Astrocyte (in vitro differentiated cells and primary cell): ENCODE measurements at regions not wholly inside any gene's neighbourhood (a gene's known extent, or its start where the extent isn't known, plus 50 kb on each side); places are given as distances from the start of the nearest gene placed in this dataset.
"Not testable (repeated sequence)": the region's sequence is repeated elsewhere in the genome, so short reads cannot be mapped to it uniquely, and the experiment has no call there.

ENCODE experiments used
- DNase-seq: peaks from one replicate; pipeline ENCODE4 v3.0.0-alpha.2; 2010; ENCODE audit warnings: low read depth
- FAIRE-seq: peaks from 2 replicates; lab custom pipeline; 2011; peaks lifted over from hg19 to GRCh38; lab: Jason Lieb, UNC
- H2AFZ ChIP-seq: 2 replicates; pipeline ENCODE4 v1.6.0; 2012; ENCODE audit warnings: low read depth, low read length, inconsistent platforms
- H3K27ac ChIP-seq: 2 replicates; pipeline ENCODE4 v1.5.1; 2011; ENCODE audit warnings: low read depth, low read length, inconsistent platforms
- H3K27me3 ChIP-seq: 2 replicates; pipeline ENCODE4 v1.6.0; 2011; ENCODE audit warnings: low read length, inconsistent platforms; ENCODE audit not compliant: insufficient read depth
- H3K36me3 ChIP-seq: 2 replicates; pipeline ENCODE4 v1.5.1; 2011; ENCODE audit warnings: low read length, inconsistent platforms; ENCODE audit not compliant: insufficient read depth
- H3K4me1 ChIP-seq: 2 replicates; pipeline ENCODE4 v1.5.1; 2011; ENCODE audit warnings: low read length, inconsistent platforms; ENCODE audit not compliant: insufficient read depth
- H3K4me2 ChIP-seq: 2 replicates; pipeline ENCODE4 v1.6.0; 2012; ENCODE audit warnings: low read length, inconsistent platforms
- H3K4me3 ChIP-seq: 2 replicates; pipeline ENCODE4 v1.5.1; 2011; ENCODE audit warnings: low read depth, mild to moderate bottlenecking, low read length, inconsistent platforms; ENCODE audit not compliant: insufficient read depth
- H3K79me2 ChIP-seq: 2 replicates; pipeline ENCODE4 v1.6.0; 2012; ENCODE audit warnings: mild to moderate bottlenecking, low read length, inconsistent platforms; ENCODE audit not compliant: insufficient read depth
- H3K9ac ChIP-seq: 2 replicates; pipeline ENCODE4 v1.6.0; 2012; ENCODE audit warnings: mild to moderate bottlenecking, low read length, inconsistent platforms
- H3K9me3 ChIP-seq: 2 replicates; pipeline ENCODE4 v1.5.1; 2012; ENCODE audit warnings: low read depth, mild to moderate bottlenecking, low read length, inconsistent platforms; ENCODE audit not compliant: insufficient read depth
- H4K20me1 ChIP-seq: 2 replicates; pipeline ENCODE4 v1.6.0; 2012; ENCODE audit warnings: low read length, inconsistent platforms; ENCODE audit not compliant: insufficient read depth
- H3K27ac Mint-ChIP-seq: one replicate; pipeline ENCODE4 v1.8.0; 2021; ENCODE audit warnings: mild to moderate bottlenecking, mixed read lengths; ENCODE audit not compliant: unreplicated experiment
- H3K27me3 Mint-ChIP-seq: one replicate; pipeline ENCODE4 v1.8.0; 2021; ENCODE audit warnings: low read depth, mixed read lengths; ENCODE audit not compliant: unreplicated experiment
- H3K36me3 Mint-ChIP-seq: one replicate; pipeline ENCODE4 v1.8.0; 2021; ENCODE audit warnings: low read depth, mixed read lengths; ENCODE audit not compliant: unreplicated experiment
- H3K4me1 Mint-ChIP-seq: one replicate; pipeline ENCODE4 v1.8.0; 2021; ENCODE audit warnings: low read depth, mixed read lengths; ENCODE audit not compliant: unreplicated experiment
- H3K4me3 Mint-ChIP-seq: one replicate; pipeline ENCODE4 v1.8.0; 2021; ENCODE audit warnings: mild to moderate bottlenecking, moderate library complexity, mixed read lengths; ENCODE audit not compliant: unreplicated experiment
- H3K9me3 Mint-ChIP-seq: one replicate; pipeline ENCODE4 v1.8.0; 2021; ENCODE audit warnings: mild to moderate bottlenecking, mixed read lengths; ENCODE audit not compliant: unreplicated experiment
- CTCF ChIP-seq: IDR thresholded peaks from 2 replicates; pipeline ENCODE4 v1.5.1; 2011; ENCODE audit warnings: low read depth, mild to moderate bottlenecking, inconsistent platforms, low read length, moderate library complexity; ENCODE audit not compliant: insufficient read depth
- EZH2 ChIP-seq: IDR thresholded peaks from 2 replicates; pipeline ENCODE4 v1.6.1; 2012; ENCODE audit warnings: mild to moderate bottlenecking, low read length, inconsistent platforms; ENCODE audit not compliant: insufficient read depth

- no peaks in the 10 kb centered on the region for H3K4me1 ChIP-seq
- H2AFZ ChIP-seq = no peak overlapping the region
- H3K9ac ChIP-seq = no peak overlapping the region
- H3K9me3 ChIP-seq = no peaks in the 10 kb centered on the region
- Mint-ChIP-seq H3K27ac (no peak overlapping the region), H3K9me3 (peaks cover 9% of the 10 kb centered on the region), H3K36me3 (no peaks in the 10 kb centered on the region), H3K4me1 (no peaks in the 10 kb centered on the region), H3K27me3 (peaks cover 59% of the 10 kb centered on the region), H3K4me3 (no peak overlapping the region)
- DNase-seq (no peak), FAIRE-seq (no peak)
- H4K20me1 ChIP-seq = no peaks in the 10 kb centered on the region
- no peaks in the 10 kb centered on the region for H3K36me3 ChIP-seq
- no peak overlapping the region for H3K27ac ChIP-seq
- no peak for TF ChIP-seq EZH2
- no peak for TF ChIP-seq CTCF
- H3K4me2 ChIP-seq = no peak overlapping the region
- no peak overlapping the region for H3K4me3 ChIP-seq
- peaks cover 2% of the 10 kb centered on the region for H3K27me3 ChIP-seq
- no peaks in the 10 kb centered on the region for H3K79me2 ChIP-seq
Measured at GRCh38 chr3:194957743-194958240, 272.1 kb downstream of the FAM43A start.

DNA sequence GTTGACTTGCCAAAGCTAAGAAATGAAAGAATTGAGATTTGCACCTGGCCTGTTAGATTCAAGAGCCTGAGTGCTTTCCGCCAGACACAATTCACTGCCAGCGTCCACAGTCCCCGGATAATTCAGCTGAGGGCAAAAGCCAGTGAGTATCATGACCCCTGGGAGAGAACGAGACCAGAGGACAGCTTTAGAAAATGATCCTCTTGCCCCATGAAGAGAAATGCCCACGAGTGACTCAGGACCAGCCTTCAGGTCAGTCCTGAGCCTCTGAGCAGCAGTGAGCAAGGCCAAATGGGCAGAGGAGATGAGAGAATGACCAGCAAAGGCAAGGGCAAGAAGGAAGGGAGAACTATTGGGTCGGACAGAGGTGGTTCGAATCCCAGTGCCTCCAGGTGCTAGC, 273.5 kb downstream of the FAM43A start:
- Mint-ChIP-seq H3K36me3 (no peaks in the 10 kb centered on the region), H3K27ac (no peak overlapping the region), H3K4me1 (no peaks in the 10 kb centered on the region), H3K9me3 (peaks cover 9% of the 10 kb centered on the region), H3K4me3 (no peak overlapping the region), H3K27me3 (peaks cover 51% of the 10 kb centered on the region)
- H2AFZ ChIP-seq = no peak overlapping the region
- no peaks in the 10 kb centered on the region for H3K79me2 ChIP-seq
- no peaks in the 10 kb centered on the region for H4K20me1 ChIP-seq
- H3K4me2 ChIP-seq = no peak overlapping the region
- H3K9ac ChIP-seq = no peak overlapping the region
- no peak overlapping the region for H3K27ac ChIP-seq
- TF ChIP-seq EZH2 (no peak), CTCF (no peak)
- no peak for DNase-seq
- no peak for FAIRE-seq
- no peaks in the 10 kb centered on the region for H3K9me3 ChIP-seq
- no peak overlapping the region for H3K4me3 ChIP-seq
- no peaks in the 10 kb centered on the region for H3K36me3 ChIP-seq
- no peaks in the 10 kb centered on the region for H3K4me1 ChIP-seq
- H3K27me3 ChIP-seq = peaks cover 2% of the 10 kb centered on the region

- not testable (repeated sequence) for H3K4me1 Mint-ChIP-seq, H3K27ac Mint-ChIP-seq, DNase-seq, H3K27ac ChIP-seq, H3K4me1 ChIP-seq, H3K79me2 ChIP-seq, H4K20me1 ChIP-seq, H3K27me3 ChIP-seq, H2AFZ ChIP-seq, H3K4me3 ChIP-seq, H3K9me3 ChIP-seq, H3K9me3 Mint-ChIP-seq, H3K36me3 ChIP-seq, H3K36me3 Mint-ChIP-seq, H3K4me3 Mint-ChIP-seq, FAIRE-seq, H3K4me2 ChIP-seq, H3K9ac ChIP-seq
- H3K27me3 Mint-ChIP-seq = peaks cover 51% of the 10 kb centered on the region
Measured at GRCh38 chr3:194959666-194960065, 274.0 kb downstream of the FAM43A start.
